ENCODE measurements at regions not wholly inside any gene's neighbourhood (a gene's known extent, or its start where the extent isn't known, plus 50 kb on each side); places are given as distances from the start of the nearest gene placed in this dataset.
A peak's percentile ranks its signal among the peaks of the same experiment; 100 is the strongest.

DNA sequence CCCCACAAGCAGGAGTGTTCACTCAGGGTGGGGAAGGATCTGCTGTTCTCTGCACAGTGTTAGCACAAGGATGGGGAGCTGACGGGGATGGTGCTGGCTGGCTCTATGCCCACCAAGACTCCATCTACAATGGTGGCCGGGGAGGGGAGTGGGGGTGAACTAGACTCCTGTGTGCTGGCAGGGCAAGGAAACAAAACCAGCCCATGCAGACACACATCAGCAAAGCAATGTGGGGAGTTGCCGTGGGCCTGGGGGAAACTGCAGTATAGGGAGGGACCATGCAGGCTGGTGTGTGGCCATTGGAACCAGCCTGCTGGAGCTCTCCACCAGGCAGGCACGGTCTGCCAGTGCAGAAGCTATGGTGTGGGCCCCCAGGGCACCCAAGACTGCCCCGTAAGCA lies 195.1 kb downstream of the PWWP3B start:
- no peak for TF ChIP-seq ZFX (IDR thresholded peaks at IDR 0.05; ENCODE audit: borderline replicate concordance)
- no peak overlapping the region for H3K27ac ChIP-seq

DNA sequence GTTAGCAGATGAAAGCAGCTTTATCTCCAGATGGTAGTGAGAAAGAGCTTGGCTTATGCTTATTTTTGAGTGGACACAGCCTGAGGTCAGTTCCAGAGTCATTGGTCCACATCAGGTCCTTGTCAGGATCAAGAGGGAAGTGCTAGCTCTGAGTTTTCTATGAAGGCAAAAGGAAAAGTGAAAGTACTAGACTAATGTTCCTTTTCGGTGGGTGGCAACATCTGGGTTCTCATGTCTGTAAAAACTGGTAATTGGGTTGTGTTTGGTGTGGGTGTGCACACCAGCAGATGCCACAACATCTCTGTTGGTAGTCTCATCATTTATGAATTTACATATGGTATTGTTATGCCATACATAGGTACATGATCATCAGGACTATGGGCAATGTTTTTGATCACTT lies 210.5 kb downstream of the PWWP3B start:
- H3K27ac ChIP-seq = no peak overlapping the region
- TF ChIP-seq CTCF (IDR thresholded peaks at IDR 0.05) (no peak), ZFX (IDR thresholded peaks at IDR 0.05; ENCODE audit: borderline replicate concordance) (no peak)

DNA sequence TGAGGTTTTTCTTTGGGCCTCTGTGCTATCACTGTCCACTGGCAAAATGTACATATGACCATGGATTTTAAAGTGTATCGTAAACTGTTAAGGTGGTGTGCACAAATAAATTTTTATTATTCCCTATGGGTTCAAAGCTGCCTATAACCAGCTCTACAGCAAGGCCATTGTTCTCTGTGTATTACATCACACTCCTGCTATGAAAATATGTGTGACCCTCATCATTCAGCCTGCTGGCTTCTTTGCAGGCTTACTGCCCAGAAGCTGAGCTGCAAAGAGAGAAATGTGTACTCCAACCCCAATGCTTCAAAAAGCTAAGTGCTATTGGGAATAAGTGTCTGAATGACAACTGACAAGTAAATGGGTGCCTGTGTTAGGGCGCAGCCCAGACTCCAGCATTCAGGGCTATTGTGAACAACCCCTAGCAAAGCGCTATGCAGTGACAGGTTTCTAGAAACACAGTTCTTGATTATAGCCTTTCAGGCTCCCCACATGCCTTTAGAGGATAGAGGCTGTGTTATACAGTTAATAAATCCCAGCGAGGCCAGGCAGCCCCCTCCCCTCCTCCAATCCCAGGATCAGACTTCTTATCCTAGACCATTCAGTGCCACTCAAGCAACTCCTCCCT lies 220.4 kb upstream of the RADX start:
- H3K27ac ChIP-seq = no peak overlapping the region
- TF ChIP-seq CTCF (IDR thresholded peaks at IDR 0.05) = no peak
- TF ChIP-seq ZFX (IDR thresholded peaks at IDR 0.05; ENCODE audit: borderline replicate concordance) = no peak

- H3K27ac ChIP-seq = no peak overlapping the region
- TF ChIP-seq CTCF (IDR thresholded peaks at IDR 0.05) (no peak), ZFX (IDR thresholded peaks at IDR 0.05; ENCODE audit: borderline replicate concordance) (no peak)
Observed at GRCh38 chrX:106392346-106392745, 219.4 kb upstream of the RADX start.

DNA sequence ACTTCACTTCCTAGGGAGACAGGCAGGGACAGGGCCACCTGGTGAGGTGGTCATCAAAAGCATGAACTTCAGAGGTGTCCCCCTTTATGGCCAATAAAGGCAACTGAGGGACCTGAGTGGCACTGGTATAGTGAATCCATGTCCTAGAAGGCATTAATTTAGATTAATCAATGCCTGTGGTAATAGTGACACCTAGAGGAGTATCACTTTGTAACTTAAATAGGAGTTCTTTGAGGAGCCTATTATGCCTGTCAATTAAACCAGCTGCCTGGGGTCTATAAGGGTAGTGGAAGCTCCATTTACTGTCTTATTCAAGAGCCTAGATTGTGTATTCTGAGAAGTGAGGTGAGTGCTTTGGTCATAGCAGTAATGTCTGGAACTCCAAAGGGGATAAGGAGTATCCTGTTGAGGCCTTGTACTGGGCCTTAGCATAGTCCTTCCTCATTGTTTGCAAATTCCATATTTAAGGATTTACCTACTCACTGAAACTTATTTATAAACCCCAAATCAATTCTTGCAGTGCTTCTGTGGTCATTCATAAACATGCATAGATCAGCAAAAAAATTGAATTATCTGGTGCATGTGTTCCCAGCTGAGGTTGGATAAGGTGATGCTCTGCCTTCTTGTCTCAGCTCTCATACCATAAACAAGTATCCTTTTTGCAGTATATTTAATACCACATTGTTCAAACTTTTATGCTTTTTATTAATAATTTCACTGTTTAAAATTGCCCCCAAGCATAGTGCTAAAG lies 213.8 kb upstream of the RADX start:
- TF ChIP-seq CTCF (IDR thresholded peaks at IDR 0.05) (peak; percentile 31), ZFX (IDR thresholded peaks at IDR 0.05; ENCODE audit: borderline replicate concordance) (no peak)
- H3K27ac ChIP-seq = no peak overlapping the region

DNA sequence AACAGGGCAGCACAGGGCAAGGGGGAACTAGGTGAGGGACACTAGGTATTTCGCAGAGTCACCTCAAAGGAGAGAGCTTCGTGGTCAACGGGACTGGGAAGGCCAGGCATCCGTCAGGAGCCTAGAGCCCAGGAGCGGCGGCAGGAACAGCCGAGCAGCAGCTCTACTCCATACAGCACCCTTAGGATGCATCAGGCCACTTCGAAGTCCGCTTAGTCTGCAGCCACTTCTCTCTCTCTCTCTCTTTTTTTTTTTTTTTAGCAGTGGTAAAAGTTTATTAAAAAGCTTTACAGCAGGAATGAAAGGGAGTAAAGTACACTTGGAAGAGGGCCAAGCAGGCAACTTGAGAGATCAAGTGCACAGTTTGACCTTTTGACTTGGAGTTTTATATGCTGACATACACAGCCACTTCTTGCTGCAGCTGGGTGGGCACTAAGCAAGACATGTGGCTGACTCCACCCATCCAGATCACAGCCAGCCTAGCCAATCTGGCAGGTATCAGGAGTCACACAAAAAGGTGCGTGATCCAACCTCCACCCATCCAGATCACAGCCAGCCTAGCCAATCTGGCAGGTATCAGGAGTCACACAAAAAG lies 209.7 kb upstream of the RADX start:
- H3K27ac ChIP-seq = no peak overlapping the region
- TF ChIP-seq CTCF (IDR thresholded peaks at IDR 0.05) (no peak), ZFX (IDR thresholded peaks at IDR 0.05; ENCODE audit: borderline replicate concordance) (no peak)

DNA sequence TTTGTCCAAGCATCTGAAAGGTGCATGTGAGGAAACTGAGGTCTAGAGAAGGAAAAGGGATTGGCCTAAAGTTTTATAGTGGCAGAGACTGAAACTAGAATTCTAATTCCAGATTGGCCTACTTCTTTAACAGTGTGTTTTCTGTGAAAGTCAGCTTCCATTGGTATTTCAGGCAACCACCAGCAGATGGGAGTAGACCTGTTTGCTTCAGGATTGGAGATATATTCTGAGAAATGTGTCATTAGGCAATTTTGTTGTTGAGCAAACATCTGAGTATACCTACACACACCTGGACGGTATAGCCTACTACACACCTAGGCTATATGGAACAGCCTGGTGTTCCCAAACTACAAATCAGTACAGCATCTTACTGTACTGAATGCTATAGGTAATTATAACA lies 207.3 kb upstream of the RADX start:
- TF ChIP-seq ZFX (IDR thresholded peaks at IDR 0.05; ENCODE audit: borderline replicate concordance) (no peak), CTCF (IDR thresholded peaks at IDR 0.05) (peak; percentile 38)
- no peak overlapping the region for H3K27ac ChIP-seq

Measured in 22Rv1 (cell line).